ENCODE measurements at regions not wholly inside any gene's neighbourhood (a gene's known extent, or its start where the extent isn't known, plus 50 kb on each side); places are given as distances from the start of the nearest gene placed in this dataset.

GRCh38 chr5:167971706-167972105, 319.7 kb upstream of the WWC1 start:
- no peak overlapping the region for H3K27ac Mint-ChIP-seq
- ChIA-PET CTCF (no interaction called here), POLR2A (interaction anchor here (0.8 kb wide), 1 partner anchor 56 kb away, joined by 3 read pairs; no protein-coding TSS in a partner anchor)
- ATAC-seq (no peak), DNase-seq (no peak)
- TF ChIP-seq, protein P1, sequence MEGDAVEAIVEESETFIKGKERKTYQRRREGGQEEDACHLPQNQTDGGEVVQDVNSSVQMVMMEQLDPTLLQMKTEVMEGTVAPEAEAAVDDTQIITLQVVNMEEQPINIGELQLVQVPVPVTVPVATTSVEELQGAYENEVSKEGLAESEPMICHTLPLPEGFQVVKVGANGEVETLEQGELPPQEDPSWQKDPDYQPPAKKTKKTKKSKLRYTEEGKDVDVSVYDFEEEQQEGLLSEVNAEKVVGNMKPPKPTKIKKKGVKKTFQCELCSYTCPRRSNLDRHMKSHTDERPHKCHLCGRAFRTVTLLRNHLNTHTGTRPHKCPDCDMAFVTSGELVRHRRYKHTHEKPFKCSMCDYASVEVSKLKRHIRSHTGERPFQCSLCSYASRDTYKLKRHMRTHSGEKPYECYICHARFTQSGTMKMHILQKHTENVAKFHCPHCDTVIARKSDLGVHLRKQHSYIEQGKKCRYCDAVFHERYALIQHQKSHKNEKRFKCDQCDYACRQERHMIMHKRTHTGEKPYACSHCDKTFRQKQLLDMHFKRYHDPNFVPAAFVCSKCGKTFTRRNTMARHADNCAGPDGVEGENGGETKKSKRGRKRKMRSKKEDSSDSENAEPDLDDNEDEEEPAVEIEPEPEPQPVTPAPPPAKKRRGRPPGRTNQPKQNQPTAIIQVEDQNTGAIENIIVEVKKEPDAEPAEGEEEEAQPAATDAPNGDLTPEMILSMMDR (IDR thresholded peaks at IDR 0.05): no peak
- intact Hi-C loops (cut with micrococcal nuclease): no loop called here
- no peaks in the 10 kb centered on the region for H3K27me3 Mint-ChIP-seq
- H3K4me1 Mint-ChIP-seq (ENCODE audit: low read depth): no peaks in the 10 kb centered on the region
- no peaks in the 10 kb centered on the region for H3K36me3 Mint-ChIP-seq (ENCODE audit: low read depth)
- H3K4me3 Mint-ChIP-seq: no peak overlapping the region
- no peaks in the 10 kb centered on the region for H3K9me3 Mint-ChIP-seq

GRCh38 chr5:167973126-167973525, 318.3 kb upstream of the WWC1 start:
- Mint-ChIP-seq H3K27me3 (no peaks in the 10 kb centered on the region), H3K4me1 (ENCODE audit: low read depth) (no peaks in the 10 kb centered on the region), H3K4me3 (no peak overlapping the region), H3K9me3 (no peaks in the 10 kb centered on the region), H3K27ac (no peak overlapping the region), H3K36me3 (ENCODE audit: low read depth) (no peaks in the 10 kb centered on the region)
- TF ChIP-seq, protein P1 (IDR thresholded peaks at IDR 0.05): no peak
- intact Hi-C loops (cut with micrococcal nuclease): no loop called here
- no peak for DNase-seq
- ChIA-PET POLR2A (no interaction called here), CTCF (no interaction called here)
- ATAC-seq: no peak

- Mint-ChIP-seq H3K27ac (no peak overlapping the region), H3K4me3 (no peak overlapping the region), H3K27me3 (no peaks in the 10 kb centered on the region), H3K4me1 (ENCODE audit: low read depth) (no peaks in the 10 kb centered on the region), H3K36me3 (ENCODE audit: low read depth) (no peaks in the 10 kb centered on the region), H3K9me3 (peaks cover 2% of the 10 kb centered on the region)
- no peak for ATAC-seq
- intact Hi-C loops (cut with micrococcal nuclease): no loop called here
- POLR2A ChIA-PET: no interaction called here
- CTCF ChIA-PET: no interaction called here
- TF ChIP-seq, protein P1 (IDR thresholded peaks at IDR 0.05): no peak
- no peak for DNase-seq
Observed at GRCh38 chr5:167984951-167985350, 306.5 kb upstream of the WWC1 start.

- Mint-ChIP-seq H3K36me3 (ENCODE audit: low read depth) (no peaks in the 10 kb centered on the region), H3K9me3 (peaks cover 2% of the 10 kb centered on the region), H3K27ac (no peak overlapping the region), H3K4me1 (ENCODE audit: low read depth) (no peaks in the 10 kb centered on the region), H3K4me3 (no peak overlapping the region), H3K27me3 (no peaks in the 10 kb centered on the region)
- intact Hi-C loops (cut with micrococcal nuclease): no loop called here
- CTCF ChIA-PET: no interaction called here
- no peak for ATAC-seq
- no peak for DNase-seq
- POLR2A ChIA-PET: no interaction called here
- TF ChIP-seq, protein P1 (IDR thresholded peaks at IDR 0.05): no peak
Observed at GRCh38 chr5:167985373-167985772, 306.1 kb upstream of the WWC1 start.

DNA sequence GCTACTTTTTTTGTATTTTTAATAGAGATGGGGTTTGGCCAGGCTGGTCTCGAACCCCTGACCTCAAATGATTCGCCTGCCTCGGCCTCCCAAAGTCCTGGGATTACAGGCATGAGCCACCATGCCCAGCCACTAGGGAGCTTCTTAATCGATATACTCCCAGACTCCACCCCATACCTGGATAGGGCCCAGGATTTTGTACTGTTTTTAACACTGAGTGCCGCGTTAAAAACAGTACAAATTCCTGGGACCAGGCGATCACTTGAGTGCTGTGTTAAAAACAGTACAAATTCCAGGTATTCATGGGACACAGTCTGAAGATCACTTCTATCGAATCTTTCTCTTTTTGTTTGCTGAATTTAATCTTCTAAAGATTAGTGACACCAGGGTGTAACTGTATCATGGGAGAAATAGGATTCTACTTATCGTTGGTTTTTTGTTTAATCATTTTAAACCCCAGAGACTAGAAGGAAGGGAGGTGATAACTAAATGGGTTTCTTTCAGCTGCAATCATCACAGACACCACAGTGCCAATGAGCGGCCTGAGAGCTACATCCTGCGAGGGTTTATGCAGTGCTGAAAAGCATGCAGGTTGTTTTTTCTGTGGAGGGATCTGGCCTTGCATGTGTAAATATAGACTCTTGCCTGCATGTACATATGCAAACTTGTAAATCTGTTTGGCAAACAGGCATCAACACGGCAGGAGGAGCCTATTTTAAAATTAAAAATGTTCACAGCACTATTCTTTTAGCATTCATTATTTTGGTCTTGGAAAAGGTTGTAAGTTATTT, 303.8 kb upstream of the WWC1 start:
- DNase-seq (no peak), ATAC-seq (no peak)
- Mint-ChIP-seq H3K27ac (no peak overlapping the region), H3K36me3 (ENCODE audit: low read depth) (no peaks in the 10 kb centered on the region), H3K4me3 (no peak overlapping the region), H3K9me3 (no peaks in the 10 kb centered on the region), H3K4me1 (ENCODE audit: low read depth) (no peaks in the 10 kb centered on the region), H3K27me3 (no peaks in the 10 kb centered on the region)
- ChIA-PET CTCF (no interaction called here), POLR2A (no interaction called here)
- TF ChIP-seq, protein P1 (IDR thresholded peaks at IDR 0.05): no peak
- intact Hi-C loops (cut with micrococcal nuclease): no loop called here

Data from activated CD8-positive, alpha-beta T cell treated with anti-CD3 and anti-CD28 coated beads for 36 hours (primary cell).